HG03571 (cell line): ENCODE measurements at regions not wholly inside any gene's neighbourhood (a gene's known extent, or its start where the extent isn't known, plus 50 kb on each side); places are given as distances from the start of the nearest gene placed in this dataset.

Source experiments
- ATAC-seq: cut with Tn5 transposase; IDR thresholded peaks from one replicate; pipeline ENCODE4 v1.9.1; 2021; ENCODE audit not compliant: unreplicated experiment

GRCh38 chr15:37253877-37254276, 153.5 kb upstream of the MEIS2 start:
- ATAC-seq: no peak

DNA sequence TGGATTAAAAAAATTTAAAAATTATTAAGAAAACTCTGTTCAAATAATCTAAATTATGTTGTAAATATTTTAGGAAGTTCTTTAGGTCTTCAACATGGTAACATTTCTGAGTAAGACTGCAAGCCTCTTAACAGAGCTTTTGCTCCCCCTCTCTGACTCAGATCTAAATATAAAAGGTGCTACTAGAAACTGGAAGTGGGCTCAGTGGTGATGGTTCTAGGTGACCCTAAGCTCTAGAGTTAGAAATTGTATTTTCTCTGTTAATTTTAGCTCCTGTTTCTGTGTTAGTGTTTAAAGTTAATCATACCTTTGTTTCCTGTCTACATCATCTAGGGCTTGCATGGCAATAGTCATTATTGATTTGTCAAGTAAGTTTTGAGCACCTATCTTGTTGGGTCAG, 159.9 kb upstream of the MEIS2 start:
- no peak for ATAC-seq

GRCh38 chr15:37261685-37262084, 161.3 kb upstream of the MEIS2 start:
- no peak for ATAC-seq

GRCh38 chr15:37262922-37263608, 162.7 kb upstream of the MEIS2 start:
- ATAC-seq: no peak

- ATAC-seq: no peak
Measured at GRCh38 chr15:37289109-37289765, 188.9 kb upstream of the MEIS2 start.

- ATAC-seq: no peak
Measured at GRCh38 chr15:37291920-37292319, 191.6 kb upstream of the MEIS2 start.

GRCh38 chr15:37298271-37298670, 197.9 kb upstream of the MEIS2 start:
- ATAC-seq: no peak

DNA sequence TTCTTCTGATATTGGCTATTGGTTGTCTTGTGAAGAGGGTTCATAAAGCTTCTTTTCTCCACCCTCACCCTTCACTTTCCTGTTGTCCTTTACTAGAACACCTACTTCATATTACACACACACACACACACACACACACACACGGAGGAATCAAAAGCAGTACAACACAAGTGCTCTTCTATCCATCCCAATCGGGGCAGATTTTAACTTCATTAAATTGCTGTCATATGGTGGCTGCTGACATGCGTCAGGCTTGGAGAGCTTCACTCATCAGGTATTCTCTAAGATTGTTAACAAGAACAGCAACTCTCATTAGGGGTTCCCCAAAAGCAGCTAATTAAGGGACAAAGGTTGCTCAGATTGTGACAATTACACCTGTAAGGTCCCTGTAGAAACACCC, 239.1 kb upstream of the MEIS2 start:
- no peak for ATAC-seq

DNA sequence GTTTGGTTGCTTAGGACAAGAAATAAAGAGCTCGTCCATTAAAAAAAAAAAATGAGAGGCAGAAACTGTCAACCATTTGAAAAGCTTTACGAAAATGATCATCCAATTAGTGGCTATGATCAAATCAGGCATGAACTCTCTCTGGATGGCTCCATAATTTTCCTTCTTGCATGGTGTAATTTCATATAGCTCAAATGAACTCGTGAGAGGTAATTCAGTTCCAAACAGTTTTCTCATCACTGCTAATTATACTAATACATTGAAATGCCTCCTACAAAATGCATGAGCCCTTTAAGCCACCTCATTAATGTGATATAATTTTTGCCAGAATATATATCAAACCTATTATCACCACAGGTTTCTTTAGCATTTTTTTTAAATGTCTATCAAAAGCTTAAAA, 239.5 kb upstream of the MEIS2 start:
- no peak for ATAC-seq

- no peak for ATAC-seq
Measured at GRCh38 chr15:37340438-37340837, 240.1 kb upstream of the MEIS2 start.

- ATAC-seq: no peak
Measured at GRCh38 chr15:37359101-37359892, 258.9 kb upstream of the MEIS2 start.

- no peak for ATAC-seq
Measured at GRCh38 chr15:37359893-37360290, 259.5 kb upstream of the MEIS2 start.

GRCh38 chr15:37360724-37361123, 260.4 kb upstream of the MEIS2 start:
- no peak for ATAC-seq

- ATAC-seq: no peak
Measured at GRCh38 chr15:37361621-37362020, 261.3 kb upstream of the MEIS2 start.

DNA sequence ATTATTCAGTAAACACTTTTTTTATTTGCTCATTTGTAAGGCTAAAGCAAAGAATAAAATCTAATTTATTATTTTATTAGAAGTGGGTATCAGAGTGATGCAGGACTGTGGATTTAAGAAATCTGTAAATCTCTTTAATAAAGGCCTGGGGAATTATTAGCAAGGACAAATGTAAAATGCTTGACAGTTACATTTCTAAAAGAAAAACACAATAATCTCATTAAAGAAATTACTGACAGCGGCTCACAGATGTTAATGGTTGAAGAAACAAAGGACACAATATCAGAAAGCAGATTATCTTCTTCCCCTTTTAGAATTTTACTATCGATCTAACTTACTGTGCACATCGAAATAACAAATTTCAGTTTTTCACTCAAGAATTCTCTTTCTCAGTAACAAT, 262.1 kb upstream of the MEIS2 start:
- ATAC-seq: no peak

- no peak for ATAC-seq
Measured at GRCh38 chr15:37368961-37369360, 268.6 kb upstream of the MEIS2 start.

DNA sequence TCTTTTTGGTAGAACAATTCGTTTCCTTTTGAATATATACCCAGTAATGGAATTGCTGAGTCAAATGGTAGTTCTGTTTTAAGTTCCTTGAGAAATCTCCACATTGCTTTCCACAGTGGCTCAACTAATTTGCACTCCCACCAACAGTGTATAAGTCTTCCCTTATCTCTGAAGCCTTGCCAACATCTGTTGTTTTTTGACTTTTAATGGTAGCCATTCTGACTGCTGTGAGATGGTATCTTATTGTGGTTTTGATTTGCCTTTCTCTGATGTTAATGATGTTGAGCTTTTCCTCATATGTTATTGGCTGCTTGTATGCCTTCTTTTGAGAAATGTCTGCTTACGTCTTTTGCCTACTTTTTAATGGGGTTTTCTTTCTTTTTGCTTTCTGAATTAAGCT, 270.6 kb upstream of the MEIS2 start:
- ATAC-seq: no peak

DNA sequence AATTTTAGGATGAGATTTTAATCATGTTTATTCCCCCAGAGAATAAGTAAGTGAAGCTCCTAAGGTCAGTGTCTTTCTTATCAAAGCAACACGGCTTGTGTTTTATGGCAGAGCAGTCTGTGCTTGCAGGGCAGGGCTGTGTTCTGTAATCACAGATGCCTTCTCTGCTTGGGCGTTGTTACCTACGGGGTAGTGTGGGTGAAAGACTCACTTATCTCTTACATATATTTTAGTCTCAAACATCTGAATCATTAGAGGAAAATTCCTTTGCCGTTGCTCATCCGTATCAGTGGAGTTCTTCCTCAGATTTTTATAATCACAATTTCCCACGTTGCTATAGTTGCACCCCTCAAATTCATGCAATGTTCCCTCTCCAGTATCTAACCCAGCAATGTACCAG, 271.7 kb upstream of the MEIS2 start:
- ATAC-seq: no peak

- ATAC-seq: no peak
Measured at GRCh38 chr15:37375519-37375918, 275.2 kb upstream of the MEIS2 start.

GRCh38 chr15:37377428-37377827, 277.1 kb upstream of the MEIS2 start:
- ATAC-seq: no peak

- no peak for ATAC-seq
Measured at GRCh38 chr15:37394402-37395099, 294.2 kb upstream of the MEIS2 start.

GRCh38 chr15:37395100-37395468, 294.7 kb upstream of the MEIS2 start:
- no peak for ATAC-seq
